ENCODE measurements at regions not wholly inside any gene's neighbourhood (a gene's known extent, or its start where the extent isn't known, plus 50 kb on each side); places are given as distances from the start of the nearest gene placed in this dataset.
"Not testable (repeated sequence)": the region's sequence is repeated elsewhere in the genome, so short reads cannot be mapped to it uniquely, and the experiment has no call there.

GRCh38 chr6:99808992-99809391 lies 185.0 kb downstream of the MCHR2 start:
- no peak for DNase-seq

DNA sequence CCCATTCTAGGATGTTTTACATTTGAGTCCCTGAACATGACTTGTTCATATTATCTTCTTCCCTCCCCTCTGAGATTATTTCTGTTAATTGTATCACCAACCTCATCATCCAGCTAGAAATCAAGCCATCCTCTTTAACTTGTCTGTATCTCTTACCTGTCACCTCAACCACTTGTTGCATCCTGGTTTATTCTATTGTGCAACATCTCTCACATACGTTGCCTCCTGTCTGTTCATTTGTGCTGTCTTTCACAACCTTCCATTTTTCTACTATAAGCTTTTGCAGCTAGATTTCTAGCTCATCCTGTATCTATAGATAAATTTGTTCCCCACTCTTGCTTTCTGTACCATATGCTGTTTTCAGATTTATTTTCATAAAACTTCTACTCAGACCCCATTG lies 183.7 kb downstream of the MCHR2 start:
- no peak for DNase-seq

DNA sequence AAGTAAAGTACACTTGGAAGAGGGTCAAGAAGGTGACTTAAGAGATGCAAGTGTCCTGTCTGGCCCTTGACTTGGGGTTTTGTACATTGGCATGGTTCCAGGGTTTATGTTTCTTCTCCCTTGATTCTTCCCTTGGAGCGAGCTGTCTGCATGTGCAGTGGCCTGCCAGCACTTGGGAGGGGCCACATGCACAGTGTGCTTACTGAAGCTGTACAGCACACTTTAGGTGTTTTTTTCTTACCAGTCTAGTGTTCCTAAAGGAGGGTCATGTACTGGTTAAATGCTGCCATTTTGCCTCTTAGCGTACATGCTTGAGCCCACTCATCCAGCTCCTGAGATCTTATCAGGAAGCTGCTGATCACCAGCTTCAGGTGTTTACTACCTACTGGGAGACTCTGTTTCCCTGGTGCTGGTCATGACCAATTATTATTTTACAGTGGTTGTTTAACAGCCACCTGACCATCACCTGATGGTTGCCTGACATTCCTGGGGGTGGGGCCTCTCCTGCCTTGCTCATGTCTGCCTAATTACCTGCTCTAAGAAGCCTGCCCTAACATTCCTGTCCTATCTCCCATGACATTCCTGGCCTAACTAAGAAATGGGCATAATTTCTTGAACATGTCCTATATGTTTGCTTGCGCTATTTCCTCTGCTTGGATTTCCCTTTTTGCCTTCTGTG lies 182.9 kb downstream of the MCHR2 start:
- peak; percentile 91 for DNase-seq

DNA sequence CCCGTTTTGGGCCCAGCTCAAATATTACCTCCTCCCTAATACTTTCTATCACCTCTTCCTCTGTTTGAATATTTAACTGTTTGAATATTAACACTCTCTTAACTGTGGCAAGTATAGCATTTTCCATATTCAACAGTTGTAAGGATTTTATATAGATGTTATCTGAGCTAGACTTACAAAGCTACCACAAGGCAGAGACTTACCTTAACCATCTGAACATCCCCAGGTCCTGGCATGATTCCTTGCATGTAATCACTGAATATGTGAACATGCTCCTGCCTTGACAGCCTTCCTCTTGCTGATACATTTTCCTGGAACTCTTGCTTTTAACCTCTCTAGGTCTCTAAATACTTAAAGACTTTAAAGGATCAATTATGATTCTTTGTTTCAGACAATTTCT lies 182.4 kb downstream of the MCHR2 start:
- DNase-seq = no peak

DNA sequence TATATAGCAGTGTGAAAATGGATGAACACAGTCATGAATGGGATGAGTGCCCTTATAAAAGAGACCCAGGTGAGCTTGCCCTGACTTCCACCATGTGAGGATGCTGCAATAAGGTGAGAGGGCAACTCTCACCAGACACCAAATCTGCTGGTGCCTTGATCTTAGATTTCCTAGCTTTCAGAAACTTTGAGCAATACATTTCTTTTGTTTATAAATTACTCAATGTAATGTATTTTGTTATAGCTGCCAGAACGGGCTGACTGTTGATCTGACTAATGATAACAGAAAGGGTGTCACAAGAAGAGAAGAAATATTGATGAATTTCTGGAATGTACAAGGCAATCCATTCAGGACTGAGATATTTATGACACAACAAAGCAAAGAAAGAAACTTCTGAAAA lies 180.5 kb downstream of the MCHR2 start:
- no peak for DNase-seq

- no peak for DNase-seq
These were observed 179.6 kb downstream of the MCHR2 start for GRCh38 chr6:99814230-99814928.

GRCh38 chr6:99816795-99817194 lies 177.2 kb downstream of the MCHR2 start:
- DNase-seq = no peak

GRCh38 chr6:99818161-99818560 lies 175.9 kb downstream of the MCHR2 start:
- no peak for DNase-seq

GRCh38 chr6:99819853-99820252 lies 174.2 kb downstream of the MCHR2 start:
- no peak for DNase-seq

DNA sequence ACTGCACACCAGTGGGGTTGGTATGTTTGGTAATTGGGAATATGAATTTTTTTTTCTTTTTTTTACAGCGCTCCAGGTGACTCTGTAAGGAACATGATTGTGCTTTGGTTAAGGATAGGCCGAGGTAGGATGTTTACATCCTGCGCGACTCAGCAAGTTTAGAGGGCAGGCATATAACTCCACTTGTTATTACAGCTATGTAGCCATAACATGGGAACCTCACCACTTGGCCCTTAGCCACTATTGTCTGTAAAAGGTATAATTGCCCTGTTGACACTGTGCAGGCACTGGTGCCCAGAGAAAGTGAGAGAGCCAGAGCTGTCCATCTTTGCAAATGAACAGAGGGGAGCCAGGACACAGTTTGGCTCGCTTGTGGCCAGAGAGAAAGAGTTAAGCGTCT lies 172.9 kb downstream of the MCHR2 start:
- DNase-seq = peak; percentile 66

GRCh38 chr6:99822741-99823512 lies 171.1 kb downstream of the MCHR2 start:
- DNase-seq = peak; percentile 64

- DNase-seq = not testable (repeated sequence)
These were observed 170.3 kb downstream of the MCHR2 start for GRCh38 chr6:99823513-99824235.

DNA sequence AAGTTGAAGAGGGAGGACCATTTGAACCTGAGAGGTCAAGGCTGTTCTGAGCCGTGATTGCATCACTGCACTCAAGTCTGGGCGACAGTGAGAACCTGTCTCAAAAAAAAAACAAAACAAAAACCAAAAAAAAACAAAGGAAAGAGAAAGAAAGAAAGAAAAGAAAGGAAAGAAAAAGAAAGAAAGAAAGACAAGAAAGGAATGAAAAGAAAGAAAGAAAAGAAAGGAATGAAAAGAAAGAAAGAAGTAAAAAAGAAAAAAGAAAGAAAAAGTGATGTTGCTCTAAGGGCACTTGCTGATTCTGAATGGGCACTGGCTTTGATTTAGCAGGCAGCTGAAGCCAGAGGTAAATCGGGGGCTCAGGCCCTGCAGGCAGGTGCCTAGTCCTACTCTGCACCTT lies 161.0 kb downstream of the MCHR2 start:
- no peak for DNase-seq

DNA sequence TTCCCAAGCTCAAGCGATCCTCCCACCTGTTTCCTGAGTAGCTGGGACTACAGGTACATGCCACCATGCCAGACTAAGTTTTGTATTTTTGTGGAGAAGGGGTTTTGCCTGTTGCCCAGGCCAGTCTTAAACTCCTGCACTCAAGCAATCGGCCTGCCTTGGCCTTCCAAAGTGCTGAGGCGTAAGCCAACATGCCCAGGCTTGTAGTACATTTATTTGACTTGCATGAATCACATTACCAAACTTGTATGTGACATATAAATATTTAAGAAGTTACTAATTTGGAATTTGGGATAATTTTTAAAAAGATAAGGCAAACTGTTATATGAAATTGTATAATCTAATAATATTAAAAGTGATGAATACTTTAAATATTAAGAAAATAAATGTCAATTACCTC lies 157.6 kb downstream of the MCHR2 start:
- no peak for DNase-seq

DNA sequence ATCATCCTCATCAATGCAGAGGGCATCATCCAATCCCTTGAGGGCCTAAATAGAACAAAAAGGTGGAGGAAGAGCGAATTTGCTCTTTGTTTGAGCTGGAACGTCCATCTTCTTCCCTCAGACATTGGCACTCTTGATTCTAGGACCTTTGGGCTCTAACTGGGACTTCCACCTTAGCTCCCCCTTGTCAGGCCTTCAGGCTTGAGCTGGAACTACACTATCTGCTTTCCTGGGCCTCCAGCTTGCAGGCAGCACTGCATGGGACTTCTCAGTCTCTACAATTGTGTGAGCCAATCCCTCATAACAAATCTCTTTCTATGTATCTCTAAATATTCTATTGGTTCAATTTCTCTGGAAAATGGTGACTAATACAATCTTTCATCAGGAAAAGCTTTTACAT lies 155.4 kb downstream of the MCHR2 start:
- DNase-seq = no peak

DNA sequence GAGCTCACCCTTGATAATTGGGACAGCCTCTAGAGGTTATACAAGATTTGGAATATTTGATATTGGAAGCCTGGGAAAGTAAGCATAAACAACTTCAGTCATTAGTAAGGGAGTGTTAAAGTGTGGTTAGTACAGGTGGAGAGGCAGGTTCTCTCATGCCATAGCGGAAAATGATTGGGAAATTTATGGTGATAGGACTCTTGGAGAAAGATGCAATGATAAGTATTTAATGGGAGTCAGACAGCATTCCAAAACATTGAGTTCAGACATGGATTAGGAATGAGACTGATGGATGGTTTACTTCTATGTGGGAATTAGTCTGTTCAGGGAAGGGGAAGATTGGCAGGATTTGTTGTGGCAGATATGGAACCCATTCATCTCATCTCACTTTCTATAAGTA lies 152.7 kb downstream of the MCHR2 start:
- no peak for DNase-seq

DNA sequence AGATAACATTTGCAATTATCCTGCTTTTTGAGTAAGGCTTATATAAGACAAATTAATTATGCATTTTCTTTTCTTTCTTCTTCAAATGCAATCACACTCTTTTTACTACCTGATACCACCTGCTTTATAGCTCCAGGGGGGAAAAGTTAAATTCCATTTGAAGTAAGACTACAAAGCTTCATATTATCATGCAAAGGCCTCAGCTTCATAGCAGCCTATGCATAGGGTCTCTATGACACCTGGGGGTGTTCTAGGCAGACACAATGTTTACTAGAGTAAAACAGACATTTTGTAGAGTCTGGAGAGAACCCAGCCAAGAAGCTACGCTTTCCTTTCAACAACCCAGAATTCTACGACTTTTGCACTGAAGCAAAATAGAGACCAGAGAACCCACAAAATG lies 148.0 kb downstream of the MCHR2 start:
- DNase-seq = no peak

DNA sequence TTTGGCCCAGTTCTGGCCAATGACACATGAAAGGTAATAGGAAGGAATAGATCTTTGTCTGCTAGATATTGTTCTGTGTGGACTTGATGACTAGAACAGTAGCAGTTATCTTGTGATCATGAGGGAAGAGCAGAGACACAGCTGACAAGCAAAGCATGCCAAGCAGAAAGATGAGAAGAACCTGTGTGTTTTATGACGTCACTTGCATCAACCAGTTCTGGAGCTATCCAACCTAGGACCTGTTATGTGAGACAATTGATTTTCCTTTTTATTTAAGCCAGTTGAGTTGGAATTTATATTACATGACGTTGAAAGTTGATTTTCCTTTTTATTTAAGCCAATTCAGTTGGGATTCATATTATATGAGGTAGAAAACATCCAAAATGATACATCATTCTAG lies 143.2 kb downstream of the MCHR2 start:
- DNase-seq = no peak

- no peak for DNase-seq
These were observed 142.0 kb downstream of the MCHR2 start for GRCh38 chr6:99852031-99852430.

- no peak for DNase-seq
These were observed 127.0 kb downstream of the MCHR2 start for GRCh38 chr6:99867026-99867425.

- peak; percentile 79 for DNase-seq
These were observed 125.8 kb downstream of the MCHR2 start for GRCh38 chr6:99868074-99868702.

Data from islet precursor cell (in vitro differentiated cells).